Adipocyte (in vitro differentiated cells): ENCODE measurements at regions not wholly inside any gene's neighbourhood (a gene's known extent, or its start where the extent isn't known, plus 50 kb on each side); places are given as distances from the start of the nearest gene placed in this dataset.
"Not testable (repeated sequence)": the region's sequence is repeated elsewhere in the genome, so short reads cannot be mapped to it uniquely, and the experiment has no call there.

ENCODE experiments used
- DNase-seq: peaks from one replicate; pipeline ENCODE4 v3.0.0-alpha.2; 2015; ENCODE audit warnings: low read depth
- H3K27me3 ChIP-seq: replicated peaks from 2 replicates; pipeline ENCODE4 v1.7.0; 2013; ENCODE audit warnings: mild to moderate bottlenecking, low read length, moderate library complexity; ENCODE audit not compliant: control insufficient read depth, insufficient read depth
- H3K36me3 ChIP-seq: 2 replicates; pipeline ENCODE4 v1.7.0; 2013; ENCODE audit warnings: low read length, mild to moderate bottlenecking, moderate library complexity; ENCODE audit not compliant: control insufficient read depth, insufficient read depth, severe bottlenecking
- H3K4me1 ChIP-seq: 2 replicates; pipeline ENCODE4 v1.7.0; 2013; ENCODE audit warnings: mild to moderate bottlenecking, low read length, moderate library complexity; ENCODE audit not compliant: control insufficient read depth, insufficient read depth
- H3K4me3 ChIP-seq: 2 replicates; pipeline ENCODE4 v1.7.0; 2013; ENCODE audit warnings: mild to moderate bottlenecking, low read length, moderate library complexity
- H3K9ac ChIP-seq: 2 replicates; pipeline ENCODE4 v1.7.0; 2013; ENCODE audit warnings: mild to moderate bottlenecking, low read length, moderate library complexity
- H3K9me3 ChIP-seq: 2 replicates; pipeline ENCODE4 v1.7.0; 2013; ENCODE audit warnings: mild to moderate bottlenecking, low read length, moderate library complexity; ENCODE audit not compliant: control insufficient read depth

DNA sequence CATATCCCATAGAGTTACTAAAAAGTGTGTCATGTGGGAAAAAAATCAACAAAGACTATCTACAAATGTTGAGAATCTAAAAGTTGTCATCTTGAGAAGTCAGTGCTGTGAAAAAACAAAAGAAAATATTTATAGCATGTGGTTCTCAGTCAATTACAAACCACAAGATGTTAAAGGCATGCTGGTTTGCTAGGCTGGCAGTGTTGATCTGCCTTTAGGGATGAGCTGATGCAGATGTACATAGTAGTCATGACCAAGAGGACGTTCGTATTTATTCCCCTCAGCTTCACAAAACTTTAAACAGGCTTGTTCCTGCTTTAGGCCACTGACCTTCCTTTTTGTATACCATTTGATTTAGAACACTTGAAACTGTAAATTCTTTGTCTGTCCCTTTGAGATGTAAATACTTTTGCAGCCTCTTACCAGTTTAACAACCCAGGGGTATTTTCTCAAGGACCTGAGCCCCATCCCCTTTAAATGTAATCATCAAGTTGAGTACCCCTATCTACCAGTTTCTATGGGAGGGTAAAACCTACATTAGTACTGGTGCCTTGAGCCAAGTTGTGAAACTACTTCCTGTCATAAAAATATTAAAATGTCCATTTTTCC is 446.6 kb downstream of the KCNJ18 start:
- Histone ChIP-seq H3K9ac (no peak overlapping the region), H3K36me3 (no peaks in the 10 kb centered on the region), H3K4me3 (no peak overlapping the region), H3K27me3 (no peaks in the 10 kb centered on the region), H3K9me3 (no peaks in the 10 kb centered on the region), H3K4me1 (no peaks in the 10 kb centered on the region)
- DNase-seq, result no peak

DNA sequence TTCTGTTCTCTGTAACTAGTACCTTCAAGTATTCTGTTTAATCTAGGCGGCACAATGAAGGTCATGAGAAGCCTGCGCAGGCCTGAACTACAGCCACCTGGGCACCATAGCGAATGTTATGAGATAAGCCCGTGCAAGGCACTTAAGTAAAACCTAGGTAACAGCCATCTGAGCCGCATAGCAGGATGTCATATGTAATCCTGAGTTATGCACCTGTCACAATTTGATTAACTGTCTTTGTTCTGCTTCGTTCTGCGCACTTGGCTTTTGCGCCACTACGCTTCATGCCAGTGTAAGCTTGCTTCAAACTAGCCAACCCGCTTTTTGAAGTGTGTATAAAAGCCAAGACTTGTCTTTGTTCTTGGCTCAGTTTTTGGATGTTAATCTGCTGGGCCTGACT is 449.8 kb downstream of the KCNJ18 start:
- Histone ChIP-seq H3K4me1 (no peaks in the 10 kb centered on the region), H3K9me3 (no peaks in the 10 kb centered on the region), H3K9ac (no peak overlapping the region), H3K36me3 (no peaks in the 10 kb centered on the region), H3K27me3 (no peaks in the 10 kb centered on the region), H3K4me3 (no peak overlapping the region)
- no peak for DNase-seq

- no peaks in the 10 kb centered on the region for H3K27me3 ChIP-seq
- H3K9me3 ChIP-seq, result no peaks in the 10 kb centered on the region
- no peaks in the 10 kb centered on the region for H3K4me1 ChIP-seq
- H3K4me3 ChIP-seq, result no peak overlapping the region
- H3K9ac ChIP-seq, result no peak overlapping the region
- no peaks in the 10 kb centered on the region for H3K36me3 ChIP-seq
- DNase-seq, result no peak
Observed at GRCh38 chr17:22145605-22146178, 453.4 kb downstream of the KCNJ18 start.

- Histone ChIP-seq H3K4me1 (no peaks in the 10 kb centered on the region), H3K4me3 (no peak overlapping the region), H3K27me3 (no peaks in the 10 kb centered on the region), H3K9ac (no peak overlapping the region), H3K9me3 (no peaks in the 10 kb centered on the region), H3K36me3 (no peaks in the 10 kb centered on the region)
- DNase-seq, result no peak
Observed at GRCh38 chr17:22158364-22158763, 466.0 kb downstream of the KCNJ18 start.

DNA sequence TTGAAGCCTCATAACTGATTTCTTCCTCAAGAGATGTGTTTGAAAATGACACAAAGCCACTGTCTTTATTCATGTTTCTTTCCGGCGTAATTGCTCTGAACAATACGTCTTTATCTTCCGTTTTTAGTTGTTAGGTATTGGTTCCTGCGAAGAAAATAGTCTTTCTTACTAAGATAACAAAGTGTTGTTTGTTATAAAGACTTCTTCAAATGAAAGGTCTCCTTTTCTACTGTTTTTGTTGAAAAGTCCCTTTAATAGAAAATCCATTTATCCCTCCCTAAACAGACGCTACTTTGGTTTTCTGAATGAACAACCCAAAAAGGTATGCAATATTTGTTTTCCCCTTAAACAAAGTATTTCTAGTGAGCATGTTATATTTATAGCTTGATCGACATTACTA is 469.1 kb downstream of the KCNJ18 start:
- Histone ChIP-seq H3K27me3 (no peaks in the 10 kb centered on the region), H3K4me3 (no peak overlapping the region), H3K4me1 (no peaks in the 10 kb centered on the region), H3K9me3 (no peaks in the 10 kb centered on the region), H3K36me3 (no peaks in the 10 kb centered on the region), H3K9ac (no peak overlapping the region)
- no peak for DNase-seq

DNA sequence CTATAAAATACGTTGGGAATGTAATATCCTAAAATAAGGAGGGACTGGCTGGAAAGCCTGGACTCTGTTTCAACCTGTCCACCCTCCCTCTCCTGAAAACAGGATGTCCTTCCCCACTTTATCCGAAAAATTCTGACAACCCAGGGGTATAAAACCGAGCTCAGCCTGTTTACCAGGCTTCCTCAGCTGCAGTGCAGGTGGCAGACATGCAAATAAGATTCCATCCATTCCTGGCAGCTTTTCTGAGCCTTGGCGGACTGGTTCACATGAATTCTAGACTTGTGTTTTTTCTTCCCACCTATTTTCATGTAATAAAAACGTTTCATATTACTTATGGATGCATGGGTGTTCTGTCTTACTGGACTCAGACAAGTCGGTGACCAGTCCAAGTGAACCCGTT is 479.3 kb downstream of the KCNJ18 start:
- no peaks in the 10 kb centered on the region for H3K27me3 ChIP-seq
- no peaks in the 10 kb centered on the region for H3K4me1 ChIP-seq
- no peaks in the 10 kb centered on the region for H3K9me3 ChIP-seq
- H3K9ac ChIP-seq, result no peak overlapping the region
- no peaks in the 10 kb centered on the region for H3K36me3 ChIP-seq
- no peak for DNase-seq
- H3K4me3 ChIP-seq, result no peak overlapping the region

GRCh38 chr17:22193113-22193512 is 500.8 kb downstream of the KCNJ18 start:
- no peak overlapping the region for H3K9ac ChIP-seq
- H3K27me3 ChIP-seq, result no peaks in the 10 kb centered on the region
- H3K36me3 ChIP-seq, result no peaks in the 10 kb centered on the region
- no peak for DNase-seq
- H3K4me1 ChIP-seq, result no peaks in the 10 kb centered on the region
- no peak overlapping the region for H3K4me3 ChIP-seq
- no peaks in the 10 kb centered on the region for H3K9me3 ChIP-seq

DNA sequence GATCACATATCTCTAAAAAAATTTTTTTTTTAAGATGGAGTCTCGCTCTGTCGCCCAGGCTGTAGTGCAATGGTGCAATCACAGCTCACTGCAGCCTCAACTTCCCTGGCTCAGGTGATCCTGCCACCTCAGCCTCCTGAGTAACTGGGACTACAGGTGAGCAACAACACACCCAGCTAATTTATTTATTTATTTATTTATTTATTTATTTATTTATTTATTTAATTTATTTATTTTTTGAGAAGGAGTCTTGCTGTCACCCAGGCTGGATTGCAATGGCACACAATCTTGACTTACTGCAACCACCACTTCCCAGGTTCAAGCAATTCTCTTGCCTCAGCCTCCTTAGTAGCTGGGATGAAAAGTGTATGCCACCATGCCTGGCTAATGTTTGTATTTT is 507.9 kb downstream of the KCNJ18 start:
- H3K4me3 ChIP-seq, H3K27me3 ChIP-seq, H3K9ac ChIP-seq, H3K9me3 ChIP-seq, DNase-seq, H3K4me1 ChIP-seq, H3K36me3 ChIP-seq: not testable (repeated sequence)

GRCh38 chr17:22202702-22203101 is 510.4 kb downstream of the KCNJ18 start:
- Histone ChIP-seq H3K27me3 (no peaks in the 10 kb centered on the region), H3K9me3 (no peaks in the 10 kb centered on the region), H3K4me3 (no peak overlapping the region), H3K4me1 (no peaks in the 10 kb centered on the region), H3K36me3 (no peaks in the 10 kb centered on the region), H3K9ac (no peak overlapping the region)
- DNase-seq, result no peak

GRCh38 chr17:22203208-22203715 is 510.9 kb downstream of the KCNJ18 start:
- DNase-seq, result no peak
- Histone ChIP-seq H3K9ac (no peak overlapping the region), H3K4me1 (no peaks in the 10 kb centered on the region), H3K36me3 (no peaks in the 10 kb centered on the region), H3K9me3 (no peaks in the 10 kb centered on the region), H3K4me3 (no peak overlapping the region), H3K27me3 (no peaks in the 10 kb centered on the region)

- H3K9ac ChIP-seq, H3K9me3 ChIP-seq, H3K4me3 ChIP-seq, H3K36me3 ChIP-seq, H3K27me3 ChIP-seq, H3K4me1 ChIP-seq, DNase-seq: not testable (repeated sequence)
Observed at GRCh38 chr17:22204076-22204475, 511.8 kb downstream of the KCNJ18 start.

DNA sequence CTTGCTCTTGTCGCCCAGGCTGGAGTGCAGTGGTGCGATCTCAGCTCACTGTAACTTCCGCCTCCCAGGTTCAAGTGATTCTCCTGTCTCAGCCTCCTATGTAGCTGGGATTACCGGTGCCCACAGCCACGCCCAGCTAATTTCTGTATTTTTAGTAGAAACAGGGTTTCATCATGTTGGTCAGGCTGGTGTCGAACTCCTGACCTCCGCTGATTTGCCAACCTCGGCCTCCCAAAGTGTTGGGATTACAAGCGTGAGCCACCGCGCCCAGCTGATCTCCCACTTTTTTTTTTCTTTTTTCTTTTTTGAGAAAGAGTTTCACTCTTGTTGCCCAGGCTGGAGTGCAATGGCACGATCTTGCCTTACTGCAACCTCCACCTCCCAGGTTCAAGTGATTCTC is 517.9 kb downstream of the KCNJ18 start:
- not testable (repeated sequence) for H3K27me3 ChIP-seq, H3K36me3 ChIP-seq, H3K4me3 ChIP-seq, H3K9ac ChIP-seq, H3K9me3 ChIP-seq, DNase-seq, H3K4me1 ChIP-seq
